K562 (cell line): ENCODE measurements at regions not wholly inside any gene's neighbourhood (a gene's known extent, or its start where the extent isn't known, plus 50 kb on each side); places are given as distances from the start of the nearest gene placed in this dataset.

Source experiments
- ATAC-seq: fragments of 200-7000 bp; cut with Tn5 transposase; 3 replicates; pipeline ENCODE4 v1.9.1; 2020; ENCODE audit warnings: moderate library complexity
- BruUV-seq: library from RNA; stranded (reverse); fragments of 400-500 nt; replicated peaks from 2 replicates; lab custom pipeline; 2021; lab: Mats Ljungman, UMichigan
- CTCF ChIA-PET: fragments of 300-600 bp; formaldehyde crosslinking; extraction: SDS; loops from one replicate; lab custom pipeline; 2021; ENCODE audit warnings: low intra/inter-chr PET ratio; lab: Yijun Ruan, JAX
- POLR2A ChIA-PET: fragments of 300-600, 350-650 bp; sonication (Branson Sonifier 250); formaldehyde crosslinking; extraction: SDS; loops from one replicate; lab custom pipeline; 2021; ENCODE audit warnings: antibody characterized with exemption, inconsistent platforms; lab: Yijun Ruan, JAX
- DNase-seq, 4 experiments: peaks; one replicate each; pipeline versions ENCODE4 v3.0.0 to v3.0.0-alpha.2; 2011 to 2018; ENCODE audit warnings: low spot score in 3 of 4, mixed read lengths in 3 of 4; ENCODE audit errors: extremely low read depth in 1 of 4
- FAIRE-seq: peaks from 2 replicates; lab custom pipeline; 2011; peaks lifted over from hg19 to GRCh38; lab: Jason Lieb, UNC
- H2AFZ ChIP-seq: 2 replicates; pipeline ENCODE4 v1.6.0; 2011; ENCODE audit warnings: low read depth, low read length, control low read depth, inconsistent platforms
- H3K27ac ChIP-seq: fragments of 200-600 bp; 3 replicates; pipeline ENCODE4 v1.8.0; 2011; ENCODE audit warnings: low read depth, mild to moderate bottlenecking, control low read depth, inconsistent platforms, low read length, moderate library complexity, mixed read lengths; ENCODE audit errors: extremely low read depth
- H3K27me3 ChIP-seq, 2 experiments: fragments of 300-600 bp in 1 of 2; 2 replicates in 1 of 2; 3 replicates in 1 of 2; pipeline versions ENCODE4 v1.6.0 to v1.8.0; 2011; ENCODE audit warnings: inconsistent platforms in 2 of 2, low read length in 2 of 2, mild to moderate bottlenecking in 1 of 2, mixed read lengths in 1 of 2, moderate library complexity in 1 of 2; ENCODE audit not compliant: control insufficient read depth in 2 of 2, insufficient read depth in 2 of 2
- H3K36me3 ChIP-seq: fragments of 300-600 bp; 3 replicates; pipeline ENCODE4 v1.8.0; 2011; ENCODE audit warnings: mild to moderate bottlenecking, low read length, inconsistent platforms; ENCODE audit not compliant: control insufficient read depth, insufficient read depth
- H3K4me1 ChIP-seq, 2 experiments: fragments of 200-600 bp in 1 of 2; replicated peaks in 1 of 2; 2 replicates in 1 of 2; 3 replicates in 1 of 2; pipeline versions ENCODE4 v1.5.1 to v1.8.0; 2011; ENCODE audit warnings: inconsistent platforms in 2 of 2, low read length in 2 of 2, mild to moderate bottlenecking in 1 of 2, mixed read lengths in 1 of 2, moderate library complexity in 1 of 2; ENCODE audit not compliant: control insufficient read depth in 2 of 2, insufficient read depth in 2 of 2
- H3K4me2 ChIP-seq: 2 replicates; pipeline ENCODE4 v1.6.1; 2011; ENCODE audit warnings: low read length, control low read depth, inconsistent platforms, mixed read lengths; ENCODE audit not compliant: insufficient read depth
- H3K4me3 ChIP-seq: fragments of 200-600 bp; sonication (generic), shearing (Covaris generic); 2 replicates; pipeline ENCODE4 v1.5.1; 2016; ENCODE audit warnings: control low read depth, inconsistent platforms
- H3K79me2 ChIP-seq: fragments of 200-600 bp; 3 replicates; pipeline ENCODE4 v1.8.0; 2011; ENCODE audit warnings: low read length, inconsistent platforms; ENCODE audit not compliant: control insufficient read depth, insufficient read depth
- H3K9ac ChIP-seq, 2 experiments: 2 replicates each; pipeline versions ENCODE4 v1.6.0 to v1.6.1; 2011; ENCODE audit warnings: low read depth in 2 of 2, low read length in 2 of 2, control low read depth in 1 of 2, inconsistent platforms in 1 of 2, mild to moderate bottlenecking in 1 of 2, mixed read lengths in 1 of 2; ENCODE audit not compliant: insufficient read depth in 1 of 2
- H3K9me1 ChIP-seq: one replicate; pipeline ENCODE4 v1.6.0; 2011; ENCODE audit warnings: inconsistent platforms, mild to moderate bottlenecking, low read length, moderate library complexity; ENCODE audit not compliant: control insufficient read depth, insufficient read depth
- H3K9me3 ChIP-seq: replicated peaks from 2 replicates; pipeline ENCODE4 v1.5.1; 2011; ENCODE audit warnings: low read depth, low read length, inconsistent platforms; ENCODE audit not compliant: control insufficient read depth, insufficient read depth
- H4K20me1 ChIP-seq: replicated peaks from 2 replicates; pipeline ENCODE4 v1.6.1; 2011; ENCODE audit warnings: low read length, inconsistent platforms, mixed read lengths; ENCODE audit not compliant: control insufficient read depth, insufficient read depth
- BACH1 ChIP-seq: fragments of 200-800 bp; sonication (Bioruptor generic); IDR thresholded peaks from 2 replicates; pipeline ENCODE4 v1.6.1; 2016; ENCODE audit warnings: missing genetic modification characterization, missing compliant biosample characterization
- DNMT1 ChIP-seq: fragments of 450-650 bp; IDR thresholded peaks from 2 replicates; pipeline ENCODE4 v1.6.1; 2016; ENCODE audit warnings: antibody characterized with exemption, mild to moderate bottlenecking
- EP300 ChIP-seq: IDR thresholded peaks from 2 replicates; pipeline ENCODE4 v1.6.1; 2012; ENCODE audit warnings: low read length, improper control_type of control experiment
- FOS ChIP-seq: IDR thresholded peaks from 3 replicates; pipeline ENCODE4 v1.6.1; 2011; ENCODE audit not compliant: insufficient read length; ENCODE audit errors: extremely low read depth
- FOXK2 ChIP-seq, 2 experiments: fragments of 450-650 bp; IDR thresholded peaks in 1 of 2; conservative IDR thresholded peaks in 1 of 2; 2 replicates each; pipeline ENCODE4 v1.6.1; 2016; ENCODE audit warnings: low read depth in 2 of 2, mild to moderate bottlenecking in 1 of 2
- HDAC6 ChIP-seq: IDR thresholded peaks from 2 replicates; pipeline ENCODE4 v1.6.1; 2012; ENCODE audit warnings: low read depth, mild to moderate bottlenecking, control low read depth, inconsistent platforms, low read length, moderate library complexity
- HMG20B ChIP-seq: fragments of 250-450 bp; sonication (Bioruptor Pico); IDR thresholded peaks from 2 replicates; pipeline ENCODE4 v1.5.0; 2021; ENCODE audit warnings: mild to moderate bottlenecking
- MCM5 ChIP-seq: fragments of 450-650 bp; IDR thresholded peaks from 2 replicates; pipeline ENCODE4 v1.6.1; 2016; ENCODE audit warnings: low read depth
- MECOM ChIP-seq: fragments of 250-450 bp; sonication (Bioruptor Pico); IDR thresholded peaks from 2 replicates; pipeline ENCODE4 v1.8.0; 2022; ENCODE audit warnings: inconsistent platforms
- MEIS2 ChIP-seq: fragments of 450-650 bp; IDR thresholded peaks from 2 replicates; pipeline ENCODE4 v1.6.1; 2014; ENCODE audit warnings: mild to moderate bottlenecking; ENCODE audit not compliant: partially characterized antibody
- NCOA4 ChIP-seq: fragments of 450-650 bp; IDR thresholded peaks from 2 replicates; pipeline ENCODE4 v1.6.1; 2018; ENCODE audit warnings: mild to moderate bottlenecking; ENCODE audit not compliant: partially characterized antibody
- POLR2A ChIP-seq: fragments of 450-650 bp; conservative IDR thresholded peaks from 2 replicates; pipeline ENCODE4 v1.6.1; 2016
- RBM14 ChIP-seq: fragments of 200-400 bp; formaldehyde crosslinking; IDR thresholded peaks from 2 replicates; pipeline ENCODE4 v1.6.1; 2018; ENCODE audit warnings: low read depth, mild to moderate bottlenecking, low read length, moderate library complexity, borderline replicate concordance; ENCODE audit not compliant: insufficient read depth
- SMAD4 ChIP-seq: fragments of 250-450 bp; sonication (Bioruptor Pico); conservative IDR thresholded peaks from 2 replicates; pipeline ENCODE4 v1.8.0; 2021; ENCODE audit warnings: inconsistent platforms, mild to moderate bottlenecking, moderate library complexity
- THRAP3 ChIP-seq: fragments of 450-650 bp; IDR thresholded peaks from 2 replicates; pipeline ENCODE4 v1.6.1; 2016; ENCODE audit warnings: mild to moderate bottlenecking, inconsistent platforms, borderline replicate concordance
- ZNF124 ChIP-seq: sonication (generic); formaldehyde crosslinking; IDR thresholded peaks from 2 replicates; pipeline ENCODE4 v1.8.1; 2022; ENCODE audit warnings: missing genetic modification reagents
- WGBS: fragments of 100-300 bp; shearing (Covaris generic); methylation state at CpG from one replicate; pipeline ENCODE4 v1.1.6; 2016; ENCODE audit warnings: low coverage, mixed read lengths; ENCODE audit not compliant: insufficient coverage; ENCODE audit errors: missing lambda C conversion rate; 5-methylcytosine and 5-hydroxymethylcytosine counted together
- in situ Hi-C: fragments of 300-500 bp; cut with MboI; formaldehyde crosslinking; loops from 4 replicates; pipeline ENCODE4 v1.15.0; 2018; ENCODE audit warnings: inconsistent platforms, mixed read lengths
- intact Hi-C: fragments of 100-400 bp; cut with micrococcal nuclease; formaldehyde crosslinking; loops from 2 replicates; pipeline ENCODE4 v1.14.2; 2022
- TF ChIP-seq, protein P1 (sequence below): fragments of 450-650 bp; formaldehyde crosslinking; IDR thresholded peaks from 2 replicates; pipeline ENCODE4 v1.4.0; 2022; ENCODE audit warnings: missing genetic modification characterization
- TF ChIP-seq, protein P2 (sequence below): fragments of 250-450 bp; sonication (Bioruptor Pico); IDR thresholded peaks from 2 replicates; pipeline ENCODE4 v1.4.0; 2020

DNA sequence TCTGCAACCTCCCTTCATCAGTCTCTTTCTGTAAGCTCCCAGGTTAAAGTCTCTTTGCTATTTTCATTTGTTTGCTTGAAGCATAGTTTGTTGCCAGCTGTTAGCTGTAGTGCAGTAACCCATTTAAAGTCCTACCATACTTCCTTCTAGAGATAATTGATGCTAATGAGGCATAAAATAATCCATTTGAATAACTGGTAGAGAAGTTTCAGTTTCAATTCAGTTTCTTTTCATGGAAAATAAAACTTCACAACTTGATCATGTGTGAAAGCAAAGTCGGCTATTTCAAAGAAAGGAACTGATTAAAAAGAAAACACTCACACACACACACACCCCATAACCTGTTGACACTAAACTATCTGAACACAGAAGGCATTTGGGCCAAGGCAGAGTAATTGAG is 68.5 kb upstream of the TENT5A start:
- Histone ChIP-seq H3K4me1 (no peaks in the 10 kb centered on the region), H4K20me1 (no peaks in the 10 kb centered on the region), H3K9ac (no peak overlapping the region), H3K9me3 (no peaks in the 10 kb centered on the region), H3K4me3 (no peak overlapping the region), H3K4me2 (no peak overlapping the region), H3K27ac (no peak overlapping the region), H3K9me1 (no peaks in the 10 kb centered on the region), H3K79me2 (no peaks in the 10 kb centered on the region), H3K27me3 (no peaks in the 10 kb centered on the region), H3K36me3 (no peaks in the 10 kb centered on the region), H2AFZ (no peak overlapping the region)
- DNase-seq: no peak
- ATAC-seq: no peak
- 0% methylated on average over 1 of the region's 1 CpG for WGBS
- FAIRE-seq: no peak
- in situ Hi-C loops: no loop called here
- CTCF ChIA-PET: no interaction called here
- no peak for TF ChIP-seq BACH1 (tag)
- intact Hi-C loops: no loop called here
- POLR2A ChIA-PET: no interaction called here
- BruUV-seq: no TSS peak

DNA sequence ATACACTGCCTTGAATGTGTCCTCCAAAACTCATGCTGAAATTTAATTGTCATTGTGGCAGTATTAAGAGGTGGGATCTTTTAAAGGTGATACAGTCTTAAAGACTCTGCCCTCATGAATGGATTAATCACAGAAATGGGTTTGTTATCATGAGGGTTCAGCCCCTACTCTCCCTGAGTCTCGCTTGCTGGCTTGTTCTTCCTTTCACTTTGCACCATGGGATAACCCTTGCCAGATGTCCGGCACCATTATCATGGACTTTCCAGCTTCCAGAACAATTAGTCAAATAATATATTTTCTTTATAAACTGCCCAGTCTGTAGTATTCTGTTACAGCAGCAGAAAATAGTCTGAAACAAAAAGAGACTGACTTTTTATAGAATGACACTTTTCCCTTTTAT is 67.9 kb upstream of the TENT5A start:
- DNase-seq (no peak), FAIRE-seq (no peak), ATAC-seq (no peak)
- 0% methylated on average over 2 of the region's 2 CpGs for WGBS
- ChIA-PET POLR2A (no interaction called here), CTCF (no interaction called here)
- in situ Hi-C loops (no loop called here), intact Hi-C loops (no loop called here)
- Histone ChIP-seq H3K9me1 (no peaks in the 10 kb centered on the region), H3K27ac (no peak overlapping the region), H3K4me1 (no peaks in the 10 kb centered on the region), H3K36me3 (no peaks in the 10 kb centered on the region), H3K4me3 (no peak overlapping the region), H3K79me2 (no peaks in the 10 kb centered on the region), H3K9ac (no peak overlapping the region), H4K20me1 (no peaks in the 10 kb centered on the region), H3K27me3 (no peaks in the 10 kb centered on the region), H2AFZ (no peak overlapping the region), H3K4me2 (no peak overlapping the region), H3K9me3 (no peaks in the 10 kb centered on the region)
- BruUV-seq: no TSS peak
- TF ChIP-seq FOS (no peak), HDAC6 (no peak), THRAP3 (no peak), RBM14 (no peak), ZNF124 (CRISPR knock-in tag) (no peak), DNMT1 (no peak), POLR2A (no peak), HMG20B (CRISPR knock-in tag) (no peak), SMAD4 (CRISPR knock-in tag) (no peak), EP300 (no peak), MECOM (CRISPR knock-in tag) (no peak), NCOA4 (no peak), MEIS2 (no peak), MCM5 (no peak), FOXK2 (conservative IDR thresholded peaks at IDR 0.05 in 1 of 2, IDR thresholded peaks at IDR 0.05 in 1 of 2; ENCODE audit: low read depth in 2 of 2) (no peak)
- TF ChIP-seq, protein P1, sequence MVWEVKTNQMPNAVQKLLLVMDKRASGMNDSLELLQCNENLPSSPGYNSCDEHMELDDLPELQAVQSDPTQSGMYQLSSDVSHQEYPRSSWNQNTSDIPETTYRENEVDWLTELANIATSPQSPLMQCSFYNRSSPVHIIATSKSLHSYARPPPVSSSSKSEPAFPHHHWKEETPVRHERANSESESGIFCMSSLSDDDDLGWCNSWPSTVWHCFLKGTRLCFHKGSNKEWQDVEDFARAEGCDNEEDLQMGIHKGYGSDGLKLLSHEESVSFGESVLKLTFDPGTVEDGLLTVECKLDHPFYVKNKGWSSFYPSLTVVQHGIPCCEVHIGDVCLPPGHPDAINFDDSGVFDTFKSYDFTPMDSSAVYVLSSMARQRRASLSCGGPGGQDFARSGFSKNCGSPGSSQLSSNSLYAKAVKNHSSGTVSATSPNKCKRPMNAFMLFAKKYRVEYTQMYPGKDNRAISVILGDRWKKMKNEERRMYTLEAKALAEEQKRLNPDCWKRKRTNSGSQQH (CRISPR knock-in tag): no peak
- TF ChIP-seq, protein P2, sequence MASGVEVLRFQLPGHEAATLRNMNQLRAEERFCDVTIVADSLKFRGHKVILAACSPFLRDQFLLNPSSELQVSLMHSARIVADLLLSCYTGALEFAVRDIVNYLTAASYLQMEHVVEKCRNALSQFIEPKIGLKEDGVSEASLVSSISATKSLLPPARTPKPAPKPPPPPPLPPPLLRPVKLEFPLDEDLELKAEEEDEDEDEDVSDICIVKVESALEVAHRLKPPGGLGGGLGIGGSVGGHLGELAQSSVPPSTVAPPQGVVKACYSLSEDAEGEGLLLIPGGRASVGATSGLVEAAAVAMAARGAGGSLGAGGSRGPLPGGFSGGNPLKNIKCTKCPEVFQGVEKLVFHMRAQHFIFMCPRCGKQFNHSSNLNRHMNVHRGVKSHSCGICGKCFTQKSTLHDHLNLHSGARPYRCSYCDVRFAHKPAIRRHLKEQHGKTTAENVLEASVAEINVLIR: no peak
